Activated T-cell treated with anti-CD3 and anti-CD28 coated beads for 48 hours (primary cell): ENCODE measurements at regions not wholly inside any gene's neighbourhood (a gene's known extent, or its start where the extent isn't known, plus 50 kb on each side); places are given as distances from the start of the nearest gene placed in this dataset.
"Not testable (repeated sequence)": the region's sequence is repeated elsewhere in the genome, so short reads cannot be mapped to it uniquely, and the experiment has no call there.

Source experiments
- DNase-seq: peaks from one replicate; pipeline ENCODE4 v3.0.0-alpha.2; 2020; ENCODE audit warnings: low read depth

GRCh38 chr5:154653418-154653763 is 101.8 kb upstream of the LARP1 start:
- DNase-seq = no peak

GRCh38 chr5:154652746-154653417 is 102.3 kb upstream of the LARP1 start:
- no peak for DNase-seq

- not testable (repeated sequence) for DNase-seq
These were observed 103.4 kb upstream of the LARP1 start for GRCh38 chr5:154651795-154652194.

GRCh38 chr5:154648706-154649105 is 106.5 kb upstream of the LARP1 start:
- DNase-seq = no peak

GRCh38 chr5:154648229-154648628 is 106.9 kb upstream of the LARP1 start:
- no peak for DNase-seq

GRCh38 chr5:154647761-154648145 is 107.4 kb upstream of the LARP1 start:
- no peak for DNase-seq

- peak; percentile 14 for DNase-seq
These were observed 107.9 kb upstream of the LARP1 start for GRCh38 chr5:154647114-154647760.

- no peak for DNase-seq
These were observed 108.4 kb upstream of the LARP1 start for GRCh38 chr5:154646745-154647113.

- DNase-seq = no peak
These were observed 110.3 kb upstream of the LARP1 start for GRCh38 chr5:154644745-154645411.

- no peak for DNase-seq
These were observed 112.5 kb upstream of the LARP1 start for GRCh38 chr5:154642499-154643245.

GRCh38 chr5:154640213-154640831 is 114.9 kb upstream of the LARP1 start:
- not testable (repeated sequence) for DNase-seq

GRCh38 chr5:154636786-154637185 is 118.4 kb upstream of the LARP1 start:
- not testable (repeated sequence) for DNase-seq

- DNase-seq = not testable (repeated sequence)
These were observed 118.9 kb upstream of the LARP1 start for GRCh38 chr5:154636271-154636670.

- not testable (repeated sequence) for DNase-seq
These were observed 121.4 kb upstream of the LARP1 start for GRCh38 chr5:154633744-154634143.

GRCh38 chr5:154631141-154631540 is 124.0 kb upstream of the LARP1 start:
- no peak for DNase-seq

- no peak for DNase-seq
These were observed 124.8 kb upstream of the LARP1 start for GRCh38 chr5:154630410-154630809.

GRCh38 chr5:154628685-154629084 is 126.5 kb upstream of the LARP1 start:
- DNase-seq = no peak

GRCh38 chr5:154627698-154628678 is 127.2 kb upstream of the LARP1 start:
- no peak for DNase-seq

GRCh38 chr5:154626876-154627557 is 128.2 kb upstream of the LARP1 start:
- no peak for DNase-seq

- no peak for DNase-seq
These were observed 130.1 kb upstream of the LARP1 start for GRCh38 chr5:154625031-154625430.
